ENCODE measurements at regions not wholly inside any gene's neighbourhood (a gene's known extent, or its start where the extent isn't known, plus 50 kb on each side); places are given as distances from the start of the nearest gene placed in this dataset.
"Not testable (repeated sequence)": the region's sequence is repeated elsewhere in the genome, so short reads cannot be mapped to it uniquely, and the experiment has no call there.

GRCh38 chr3:106485217-106485616, 616.4 kb upstream of the CBLB start:
- FAIRE-seq, result no peak

DNA sequence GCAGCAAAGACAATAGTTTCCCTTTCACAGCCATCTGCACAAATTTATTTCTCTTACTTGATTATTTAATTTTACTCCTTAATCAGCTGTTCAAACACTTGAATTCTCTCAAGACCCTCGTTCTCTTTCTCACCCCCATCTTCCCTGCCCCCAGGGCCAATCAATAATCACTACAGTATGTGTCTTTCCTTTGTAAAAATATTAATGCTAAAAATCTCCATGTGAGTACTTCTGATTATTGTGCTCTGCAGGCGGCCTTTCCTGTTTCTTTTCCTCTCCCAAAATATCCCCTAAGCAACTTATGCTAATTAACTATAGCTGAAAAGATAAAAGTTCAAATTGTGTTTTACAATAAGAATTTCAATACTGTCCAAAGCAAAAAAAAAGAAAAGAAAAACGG, 617.0 kb upstream of the CBLB start:
- FAIRE-seq, result no peak

DNA sequence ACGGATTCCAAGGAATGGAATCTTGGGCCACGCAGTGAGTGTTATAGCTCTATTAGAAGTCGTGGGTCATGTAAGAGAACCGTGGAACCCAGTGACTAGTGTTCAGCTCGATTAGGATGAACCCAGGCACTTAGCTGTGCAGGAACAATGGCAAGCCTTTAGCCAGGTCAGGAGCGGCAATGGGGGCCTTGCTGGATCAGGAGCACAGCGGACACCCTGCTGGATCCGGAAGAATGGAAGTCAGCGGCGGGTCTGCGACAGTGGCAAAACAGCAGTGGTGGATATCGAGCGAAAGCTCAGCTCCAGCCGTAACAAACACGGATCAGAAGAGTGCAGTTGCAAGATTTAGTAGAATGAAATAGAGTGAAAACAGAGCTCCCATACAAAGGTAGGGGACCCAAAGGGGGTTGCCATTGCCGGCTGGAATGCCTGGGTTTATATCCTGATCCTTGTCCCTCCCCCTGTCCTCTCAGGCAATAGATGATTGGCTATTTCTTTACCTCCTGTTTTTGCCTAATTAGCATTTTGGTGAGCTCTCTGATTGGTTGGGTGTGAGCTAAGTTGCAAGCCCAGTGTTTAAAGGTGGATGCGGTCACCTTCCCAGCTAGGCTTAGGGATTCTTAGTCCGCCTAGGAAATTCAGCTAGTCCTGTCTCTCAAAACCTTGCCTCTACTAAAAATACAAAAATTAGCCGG, 618.3 kb upstream of the CBLB start:
- not testable (repeated sequence) for FAIRE-seq

- no peak for FAIRE-seq
Measured at GRCh38 chr3:106488331-106488730, 619.5 kb upstream of the CBLB start.

DNA sequence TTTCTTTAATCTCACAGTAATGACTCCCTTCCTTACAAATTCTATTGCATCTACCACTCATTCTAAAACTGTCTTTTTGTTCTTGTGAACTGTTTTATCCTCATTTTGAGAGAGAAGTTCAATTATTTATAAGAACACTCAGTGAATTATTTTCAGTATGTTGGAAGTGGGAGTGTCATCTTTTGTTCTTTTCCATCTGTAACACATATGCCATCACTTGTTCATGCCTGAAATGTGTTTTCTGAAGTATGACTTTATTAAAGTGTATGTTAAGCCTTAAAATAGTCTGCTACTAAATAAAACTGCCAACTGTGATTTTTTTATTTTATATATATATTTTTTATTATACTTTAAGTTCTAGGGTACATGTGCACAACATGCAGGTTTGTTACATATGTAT, 623.0 kb upstream of the CBLB start:
- FAIRE-seq, result no peak

- peak; percentile 90 for FAIRE-seq
Measured at GRCh38 chr3:106508331-106508893, 639.6 kb upstream of the CBLB start.

- no peak for FAIRE-seq
Measured at GRCh38 chr3:106510206-106510605, 641.4 kb upstream of the CBLB start.

DNA sequence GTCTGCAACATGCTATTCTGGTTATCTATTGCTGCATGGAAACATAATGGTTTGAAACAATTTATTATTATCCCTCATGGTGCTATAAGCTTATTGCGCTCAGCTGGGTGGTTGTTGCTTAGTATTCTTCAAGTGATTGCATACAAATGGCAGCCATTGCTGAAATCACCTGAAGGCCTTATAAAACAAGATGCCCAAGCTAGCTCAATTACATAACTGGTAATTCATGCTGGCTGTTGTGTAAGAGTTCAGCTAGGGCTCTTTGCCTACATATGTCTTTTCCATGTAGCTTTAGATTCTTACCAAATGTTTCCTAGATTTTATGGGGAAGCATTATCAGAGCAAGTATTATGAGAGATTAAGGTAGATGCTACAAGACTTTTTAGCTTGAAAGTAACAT, 644.0 kb upstream of the CBLB start:
- no peak for FAIRE-seq

DNA sequence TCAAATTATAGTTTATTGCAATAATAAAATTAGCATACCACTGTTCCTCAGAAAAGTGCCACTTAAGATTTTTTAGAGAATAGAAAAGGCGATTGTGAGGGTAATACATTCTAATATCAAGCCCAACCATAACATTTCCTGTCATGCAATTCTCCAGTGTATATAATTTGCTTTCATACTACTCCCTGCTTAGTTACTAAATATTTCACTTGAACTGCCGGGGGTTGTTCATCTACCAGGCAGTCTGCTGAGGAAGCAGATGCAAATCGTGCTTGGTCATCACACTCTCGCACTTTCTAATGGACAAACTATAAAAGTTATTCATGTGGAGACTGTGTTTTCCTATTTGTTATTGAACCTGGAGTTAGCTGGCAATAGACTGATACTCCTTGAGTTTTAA, 645.6 kb upstream of the CBLB start:
- no peak for FAIRE-seq

- FAIRE-seq, result no peak
Measured at GRCh38 chr3:106518516-106518915, 649.7 kb upstream of the CBLB start.

GRCh38 chr3:106522397-106522796, 653.6 kb upstream of the CBLB start:
- FAIRE-seq, result peak; percentile 51

DNA sequence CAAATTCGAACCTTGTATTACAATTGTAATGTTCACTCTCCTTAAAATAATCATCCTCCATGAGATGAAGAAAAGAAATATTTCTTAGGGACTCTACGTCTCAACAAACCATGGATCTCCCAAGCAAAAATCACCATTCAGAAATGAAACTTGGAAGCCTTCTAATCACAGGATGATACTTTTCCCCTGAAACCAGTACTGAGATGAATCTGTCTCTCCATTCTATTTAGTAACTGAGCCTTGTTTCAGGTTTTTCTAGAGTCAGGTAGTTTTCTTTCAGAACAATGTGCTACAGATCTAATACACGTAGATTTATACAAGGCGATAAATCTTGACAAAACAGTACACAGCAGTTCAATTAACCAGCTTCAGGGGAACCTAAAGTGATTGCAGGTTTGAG, 660.1 kb upstream of the CBLB start:
- no peak for FAIRE-seq

GRCh38 chr3:106529738-106530137, 660.9 kb upstream of the CBLB start:
- no peak for FAIRE-seq

- no peak for FAIRE-seq
Measured at GRCh38 chr3:106530367-106530766, 661.6 kb upstream of the CBLB start.

- not testable (repeated sequence) for FAIRE-seq
Measured at GRCh38 chr3:106531771-106532329, 663.0 kb upstream of the CBLB start.

- no peak for FAIRE-seq
Measured at GRCh38 chr3:106533093-106533787, 664.4 kb upstream of the CBLB start.

DNA sequence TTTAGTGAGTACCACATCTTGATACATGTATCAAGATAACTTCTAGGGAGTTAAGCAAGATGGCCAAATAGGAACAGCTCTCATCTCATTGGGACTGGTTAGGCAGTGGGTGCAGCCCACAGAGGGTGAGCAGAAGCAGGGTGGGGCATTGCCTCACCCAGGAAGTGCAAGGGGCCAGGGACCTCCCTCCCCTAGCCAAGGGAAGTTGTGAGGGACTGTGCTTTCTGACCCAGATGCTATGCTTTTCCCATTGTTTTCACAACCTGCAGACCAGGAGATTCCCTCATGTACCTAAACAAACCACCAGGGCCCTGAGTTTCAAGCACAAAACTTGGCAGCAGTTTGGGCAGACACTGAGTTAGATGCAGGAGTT, 665.0 kb upstream of the CBLB start:
- no peak for FAIRE-seq

- FAIRE-seq, result no peak
Measured at GRCh38 chr3:106534206-106534605, 665.4 kb upstream of the CBLB start.

DNA sequence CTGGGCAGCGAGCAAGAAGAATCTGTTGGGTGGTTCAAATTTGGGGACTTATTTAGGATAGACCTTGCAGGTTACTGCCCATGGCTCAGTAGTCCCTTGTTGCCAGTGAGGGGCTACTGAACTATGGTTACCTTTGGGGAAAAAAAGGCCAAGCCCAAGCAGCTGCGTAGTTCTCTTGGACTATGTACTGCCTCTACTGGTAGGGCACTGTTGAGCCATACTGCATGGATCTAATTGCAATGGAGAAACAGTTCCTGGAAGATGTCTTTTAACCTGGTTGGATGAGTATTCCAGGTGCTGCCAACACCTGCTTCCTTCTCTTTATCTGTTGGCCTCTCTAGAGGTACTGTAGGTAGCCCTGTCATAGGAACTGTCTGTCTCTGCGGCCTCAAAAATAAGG, 671.9 kb upstream of the CBLB start:
- no peak for FAIRE-seq

DNA sequence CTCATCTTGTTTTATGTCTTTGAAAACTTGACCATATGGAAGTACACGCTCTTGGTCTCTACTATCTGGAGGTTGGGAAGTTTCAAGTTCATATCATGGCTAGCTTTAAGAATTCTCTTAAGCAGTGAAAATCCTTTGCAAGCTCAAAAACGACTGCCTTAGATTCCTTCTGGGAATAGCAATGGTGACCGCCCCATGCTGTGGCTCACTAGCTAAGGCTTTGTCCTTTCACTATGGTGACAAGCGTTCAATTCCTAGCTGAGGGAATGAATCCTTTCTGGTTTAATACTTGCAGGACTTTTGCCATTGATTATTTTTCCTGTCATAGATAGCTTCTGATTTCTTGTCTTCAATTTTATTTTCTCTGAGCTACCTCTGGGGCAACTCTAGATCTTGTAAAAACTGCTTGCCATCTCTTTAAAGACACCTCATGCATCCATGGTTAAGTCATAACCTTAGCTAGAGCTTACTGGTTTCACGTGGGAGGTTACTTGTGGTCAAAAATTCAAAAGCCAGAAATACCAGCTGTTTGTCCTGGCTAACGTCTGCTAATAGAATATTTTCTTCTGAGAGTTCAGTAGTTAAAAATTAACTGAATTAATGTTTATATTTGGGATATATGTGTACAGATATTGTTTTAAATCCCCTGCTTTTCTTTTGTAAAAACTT, 673.4 kb upstream of the CBLB start:
- no peak for FAIRE-seq

DNA sequence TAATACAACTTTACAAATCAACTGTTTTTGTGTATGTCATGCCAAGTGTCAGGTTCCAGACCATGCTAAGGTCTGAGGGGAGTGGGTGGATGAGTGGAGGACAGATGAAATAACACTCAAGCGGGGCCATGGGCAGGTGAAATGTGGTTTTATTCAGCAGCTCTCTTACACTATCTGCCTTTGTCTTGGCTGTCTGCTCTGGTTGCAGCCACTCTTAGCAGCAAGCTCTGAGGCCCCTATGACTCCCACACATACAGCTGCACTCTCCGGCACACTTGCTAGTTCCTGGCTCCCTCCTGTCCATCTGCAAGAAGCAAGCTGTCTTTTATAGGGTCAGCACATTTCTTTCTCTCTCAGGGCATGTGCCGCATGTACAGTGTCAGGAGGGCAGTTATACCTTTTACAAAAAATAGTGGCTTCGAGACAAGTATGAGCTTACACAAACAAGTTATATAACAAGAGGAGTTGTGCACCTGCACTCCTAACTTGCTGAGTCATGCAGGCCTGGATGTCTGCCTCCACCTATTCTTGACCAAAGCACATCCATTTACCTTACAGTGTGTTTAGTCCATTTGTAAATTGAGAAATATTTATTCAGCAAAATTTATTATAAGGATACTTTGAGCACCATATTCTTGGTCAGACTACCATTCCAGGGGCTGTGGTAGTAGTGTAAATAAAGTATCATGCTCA, 683.7 kb upstream of the CBLB start:
- no peak for FAIRE-seq

GRCh38 chr3:106560451-106560966, 691.7 kb upstream of the CBLB start:
- no peak for FAIRE-seq

DNA sequence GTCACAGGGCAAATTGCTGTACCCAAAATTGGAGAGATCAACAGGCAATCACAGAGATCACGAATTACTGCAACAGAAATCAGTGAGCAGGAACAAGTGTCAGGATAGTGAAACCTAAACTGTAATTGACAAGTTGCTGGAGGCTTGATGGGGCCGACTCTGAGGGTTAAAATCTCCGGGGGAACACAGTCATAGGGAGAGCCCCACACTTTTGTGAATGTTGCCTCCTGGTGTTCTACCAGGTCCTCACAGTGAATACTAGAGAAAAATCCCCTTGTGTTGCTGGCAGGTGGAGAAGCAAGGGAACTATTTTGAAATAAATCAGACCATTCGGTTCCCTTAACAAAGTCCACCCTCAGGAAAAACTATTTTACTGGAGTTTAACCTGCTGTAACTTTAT, 697.5 kb upstream of the CBLB start:
- no peak for FAIRE-seq

Data from colon (tissue), 2 donors.